ENCODE measurements at regions not wholly inside any gene's neighbourhood (a gene's known extent, or its start where the extent isn't known, plus 50 kb on each side); places are given as distances from the start of the nearest gene placed in this dataset.

DNA sequence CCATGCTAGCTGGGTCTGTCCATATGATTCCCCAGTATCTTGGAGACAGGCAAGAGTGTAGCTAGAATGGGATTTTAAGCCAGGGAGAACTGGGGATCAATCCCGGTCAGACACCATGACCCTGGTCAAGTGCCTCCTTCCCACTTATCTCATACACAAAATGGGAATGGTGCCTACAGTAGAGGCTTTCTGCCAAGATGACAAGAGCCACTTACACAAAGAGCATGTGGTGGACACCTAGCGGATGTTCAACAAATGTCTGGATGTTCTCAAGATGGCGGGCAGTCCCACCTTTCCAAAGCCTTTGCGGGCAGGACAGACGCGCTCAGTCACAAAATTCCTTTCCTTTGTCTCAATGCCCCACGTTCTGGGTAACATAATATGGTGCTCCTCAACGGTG lies 57.3 kb downstream of the MAF start:
- TF ChIP-seq CTCF (IDR thresholded peaks at IDR 0.05; ENCODE audit: low read length, missing control alignments) = no peak
- no peak overlapping the region for H3K4me3 ChIP-seq (replicated peaks; ENCODE audit: low read depth, low read length)
- no peak for DNase-seq (ENCODE audit: low read depth)

DNA sequence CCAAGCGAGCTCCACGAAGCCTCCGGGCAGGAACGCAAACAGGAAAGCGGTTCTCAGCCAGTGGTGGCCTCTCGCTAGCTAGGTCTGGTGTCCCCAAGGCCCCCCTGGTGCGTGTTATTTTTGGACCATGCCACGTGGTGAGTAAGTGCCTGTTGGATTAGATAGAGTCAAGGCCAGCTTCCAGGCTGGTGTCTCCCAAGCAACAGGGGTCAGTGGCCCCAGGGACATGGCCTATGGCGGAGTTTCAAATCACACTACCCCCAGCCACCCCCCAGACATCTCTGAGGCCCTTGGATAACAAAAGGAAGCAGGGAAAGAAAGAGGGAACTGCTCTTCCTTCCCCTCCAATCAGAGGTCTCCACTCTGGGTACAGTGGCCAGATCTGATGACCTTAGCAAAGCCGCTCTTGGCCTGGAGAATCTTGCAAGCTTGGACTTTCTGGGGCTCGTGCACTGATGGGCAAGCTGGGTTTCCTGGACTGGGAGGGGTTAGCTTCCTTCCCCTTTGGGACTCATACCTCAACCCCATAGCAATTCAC lies 58.2 kb downstream of the MAF start:
- no peak for DNase-seq (ENCODE audit: low read depth)
- H3K4me3 ChIP-seq (replicated peaks; ENCODE audit: low read depth, low read length) = no peak overlapping the region
- no peak for TF ChIP-seq CTCF (IDR thresholded peaks at IDR 0.05; ENCODE audit: low read length, missing control alignments)

DNA sequence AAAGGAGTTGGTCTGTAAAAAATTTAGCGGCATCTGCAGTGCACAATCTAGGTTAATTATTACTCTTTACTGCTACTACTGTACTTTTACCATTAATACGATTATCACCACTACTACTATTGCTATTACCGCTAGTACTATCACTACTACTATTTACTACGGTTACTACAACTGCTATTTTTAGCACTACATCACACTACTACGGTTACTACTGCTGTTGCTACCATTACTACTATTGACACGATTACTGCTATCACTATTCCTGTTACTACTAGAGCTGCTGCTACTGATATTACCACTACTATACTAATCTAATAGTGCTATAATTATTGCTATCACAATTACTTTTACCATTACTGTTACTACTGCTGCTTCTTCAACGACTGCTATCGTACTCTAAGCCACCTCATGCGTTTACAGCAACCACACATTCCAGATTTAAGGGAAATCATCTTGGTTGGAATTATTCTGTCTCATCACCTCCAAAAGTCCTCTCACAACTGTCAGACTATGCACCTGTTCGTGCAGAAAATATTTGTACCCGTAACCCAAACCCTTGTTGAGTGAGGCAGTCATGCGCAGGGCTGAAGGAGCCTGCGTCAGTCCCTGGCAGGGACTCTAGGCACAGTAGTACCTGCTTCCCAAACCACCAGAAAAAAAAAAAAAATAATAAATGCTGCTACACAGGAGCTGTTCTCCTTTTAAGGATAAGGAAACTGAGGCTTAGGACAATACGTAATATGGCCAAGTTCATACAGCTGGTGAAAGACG lies 59.5 kb downstream of the MAF start:
- no peak for DNase-seq (ENCODE audit: low read depth)
- no peak for TF ChIP-seq CTCF (IDR thresholded peaks at IDR 0.05; ENCODE audit: low read length, missing control alignments)
- no peak overlapping the region for H3K4me3 ChIP-seq (replicated peaks; ENCODE audit: low read depth, low read length)

- no peak overlapping the region for H3K4me3 ChIP-seq (replicated peaks; ENCODE audit: low read depth, low read length)
- TF ChIP-seq CTCF (IDR thresholded peaks at IDR 0.05; ENCODE audit: low read length, missing control alignments) = no peak
- DNase-seq (ENCODE audit: low read depth) = no peak
Observed at GRCh38 chr16:79537584-79537983, 63.0 kb downstream of the MAF start.

DNA sequence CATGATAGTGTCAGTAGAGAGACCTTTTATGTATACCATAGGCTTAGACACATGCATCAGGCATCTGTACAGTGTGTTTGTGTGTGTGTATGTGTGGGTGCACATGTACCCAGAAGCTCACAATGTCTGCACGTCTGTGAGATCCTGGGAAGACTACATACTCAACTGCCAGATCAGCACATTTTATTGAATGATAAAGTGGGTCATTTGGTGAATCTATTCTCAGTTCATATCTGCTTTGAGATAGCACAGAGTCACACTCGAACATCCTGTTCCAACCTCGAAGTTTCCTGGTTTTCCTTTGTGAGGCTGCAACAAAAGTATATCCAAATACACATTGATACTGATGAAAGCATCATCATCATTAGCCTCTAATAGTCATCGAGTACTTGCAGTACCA lies 63.6 kb downstream of the MAF start:
- DNase-seq (ENCODE audit: low read depth) = no peak
- H3K4me3 ChIP-seq (replicated peaks; ENCODE audit: low read depth, low read length) = no peak overlapping the region
- no peak for TF ChIP-seq CTCF (IDR thresholded peaks at IDR 0.05; ENCODE audit: low read length, missing control alignments)

DNA sequence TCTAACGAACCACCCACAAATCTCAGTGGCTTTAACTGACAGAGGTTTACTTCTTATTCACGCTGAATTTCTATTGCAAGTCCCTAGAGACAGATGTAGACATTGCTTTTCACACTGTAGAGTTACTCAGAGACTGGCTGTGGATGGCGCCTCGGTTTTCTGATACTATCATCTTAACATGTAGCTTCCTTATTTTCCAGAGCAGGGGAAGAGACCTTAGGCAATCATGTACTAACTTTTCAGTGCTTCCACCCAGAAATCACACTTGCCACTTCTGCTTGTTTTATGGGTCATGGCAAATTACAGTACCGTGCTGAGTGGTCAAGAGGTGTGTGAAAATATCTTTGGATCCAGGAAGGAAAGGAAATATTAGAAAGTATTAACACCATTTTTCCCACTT lies 65.4 kb downstream of the MAF start:
- no peak for TF ChIP-seq CTCF (IDR thresholded peaks at IDR 0.05; ENCODE audit: low read length, missing control alignments)

GRCh38 chr16:79534143-79534542 lies 66.4 kb downstream of the MAF start:
- H3K4me3 ChIP-seq (replicated peaks; ENCODE audit: low read depth, low read length) = no peak overlapping the region
- DNase-seq (ENCODE audit: low read depth) = no peak
- no peak for TF ChIP-seq CTCF (IDR thresholded peaks at IDR 0.05; ENCODE audit: low read length, missing control alignments)

More for the DNA sequence above, 65.4 kb downstream of the MAF start:
- no peak overlapping the region for H3K4me3 ChIP-seq (replicated peaks; ENCODE audit: low read depth, low read length)
- DNase-seq (ENCODE audit: low read depth) = no peak

All from fibroblast of pulmonary artery (primary cell).